MM.1S (cell line): ENCODE measurements at regions not wholly inside any gene's neighbourhood (a gene's known extent, or its start where the extent isn't known, plus 50 kb on each side); places are given as distances from the start of the nearest gene placed in this dataset.
A peak's percentile ranks its signal among the peaks of the same experiment; 100 is the strongest.

Source experiments
- DNase-seq: peaks from one replicate; pipeline ENCODE4 v3.0.0-alpha.2; 2015
- H2AFZ ChIP-seq: fragments of 300-600 bp; sonication (generic); 2 replicates; pipeline ENCODE4 v1.6.0; 2016; ENCODE audit warnings: antibody characterized with exemption, low read length
- H3F3A ChIP-seq: fragments of 300-600 bp; sonication (generic); 2 replicates; pipeline ENCODE4 v1.6.1; 2016; ENCODE audit warnings: mild to moderate bottlenecking, antibody characterized with exemption, low read length, moderate library complexity, mixed read lengths; ENCODE audit not compliant: insufficient read depth
- H3K27ac ChIP-seq: fragments of 300-600 bp; sonication (generic); 2 replicates; pipeline ENCODE4 v1.5.1; 2016; ENCODE audit warnings: mild to moderate bottlenecking, low read length
- H3K27me3 ChIP-seq: fragments of 300-600 bp; sonication (generic); replicated peaks from 2 replicates; pipeline ENCODE4 v1.6.0; 2016; ENCODE audit warnings: low read length; ENCODE audit not compliant: insufficient read depth
- H3K36me3 ChIP-seq: fragments of 300-600 bp; sonication (generic); replicated peaks from 2 replicates; pipeline ENCODE4 v1.6.1; 2016; ENCODE audit warnings: mild to moderate bottlenecking, low read length, mixed read lengths; ENCODE audit not compliant: insufficient read depth
- H3K4me1 ChIP-seq: fragments of 300-600 bp; sonication (generic); 2 replicates; pipeline ENCODE4 v1.6.1; 2016; ENCODE audit warnings: low read length, mixed read lengths
- H3K4me2 ChIP-seq: fragments of 300-600 bp; sonication (generic); 2 replicates; pipeline ENCODE4 v1.6.0; 2016; ENCODE audit warnings: low read depth, low read length
- H3K4me3 ChIP-seq: fragments of 300-600 bp; sonication (generic); 2 replicates; pipeline ENCODE4 v1.5.1; 2016; ENCODE audit warnings: low read length, mixed read lengths
- H3K79me2 ChIP-seq: fragments of 300-600 bp; sonication (generic); 2 replicates; pipeline ENCODE4 v1.6.1; 2016; ENCODE audit warnings: mixed run types, low read length, mixed read lengths
- H3K9ac ChIP-seq: fragments of 300-600 bp; sonication (generic); 2 replicates; pipeline ENCODE4 v1.6.1; 2016; ENCODE audit warnings: low read length, mixed read lengths
- H3K9me2 ChIP-seq: fragments of 300-600 bp; sonication (generic); replicated peaks from 2 replicates; pipeline ENCODE4 v1.6.1; 2016; ENCODE audit warnings: mild to moderate bottlenecking, low read length, mixed read lengths; ENCODE audit not compliant: insufficient read depth
- H3K9me3 ChIP-seq: fragments of 300-600 bp; sonication (generic); replicated peaks from 2 replicates; pipeline ENCODE4 v1.6.1; 2016; ENCODE audit warnings: mild to moderate bottlenecking, low read length, mixed read lengths; ENCODE audit not compliant: insufficient read depth
- H4K20me1 ChIP-seq: fragments of 300-600 bp; sonication (generic); 2 replicates; pipeline ENCODE4 v1.6.1; 2016; ENCODE audit warnings: mild to moderate bottlenecking, low read length, moderate library complexity, mixed read lengths; ENCODE audit not compliant: insufficient read depth
- EZH2 ChIP-seq: fragments of 300-600 bp; sonication (generic); optimal IDR thresholded peaks from 2 replicates; pipeline ENCODE3; 2017; ENCODE audit warnings: low read depth, mild to moderate bottlenecking, antibody characterized with exemption, low read length, mixed read lengths
- EZH2phosphoT487 ChIP-seq: fragments of 300-600 bp; sonication (generic); IDR thresholded peaks from 2 replicates; pipeline ENCODE4 v1.6.1; 2018; ENCODE audit warnings: antibody characterized with exemption, low read length
- TF ChIP-seq, protein P1 (sequence below): fragments of 300-600 bp; sonication (generic); IDR thresholded peaks from 2 replicates; pipeline ENCODE4 v1.5.1; 2016; ENCODE audit warnings: antibody characterized with exemption, low read length, mixed read lengths

- Histone ChIP-seq H3K79me2 (no peaks in the 10 kb centered on the region), H3K27ac (peak overlapping the region; percentile 99), H3K4me3 (peak overlapping the region; percentile 50; the same call in 1 of the 2 replicates), H3K4me2 (peak overlapping the region; percentile 92), H3K9me3 (no peaks in the 10 kb centered on the region), H3K4me1 (peaks cover 24% of the 10 kb centered on the region), H3K9ac (peak overlapping the region; percentile 58), H2AFZ (no peak overlapping the region), H3K36me3 (no peaks in the 10 kb centered on the region), H3K9me2 (no peaks in the 10 kb centered on the region), H4K20me1 (no peaks in the 10 kb centered on the region), H3K27me3 (no peaks in the 10 kb centered on the region), H3F3A (peaks cover 18% of the 10 kb centered on the region)
- DNase-seq = peak; percentile 77
- no peak for TF ChIP-seq EZH2
- TF ChIP-seq, protein P1, sequence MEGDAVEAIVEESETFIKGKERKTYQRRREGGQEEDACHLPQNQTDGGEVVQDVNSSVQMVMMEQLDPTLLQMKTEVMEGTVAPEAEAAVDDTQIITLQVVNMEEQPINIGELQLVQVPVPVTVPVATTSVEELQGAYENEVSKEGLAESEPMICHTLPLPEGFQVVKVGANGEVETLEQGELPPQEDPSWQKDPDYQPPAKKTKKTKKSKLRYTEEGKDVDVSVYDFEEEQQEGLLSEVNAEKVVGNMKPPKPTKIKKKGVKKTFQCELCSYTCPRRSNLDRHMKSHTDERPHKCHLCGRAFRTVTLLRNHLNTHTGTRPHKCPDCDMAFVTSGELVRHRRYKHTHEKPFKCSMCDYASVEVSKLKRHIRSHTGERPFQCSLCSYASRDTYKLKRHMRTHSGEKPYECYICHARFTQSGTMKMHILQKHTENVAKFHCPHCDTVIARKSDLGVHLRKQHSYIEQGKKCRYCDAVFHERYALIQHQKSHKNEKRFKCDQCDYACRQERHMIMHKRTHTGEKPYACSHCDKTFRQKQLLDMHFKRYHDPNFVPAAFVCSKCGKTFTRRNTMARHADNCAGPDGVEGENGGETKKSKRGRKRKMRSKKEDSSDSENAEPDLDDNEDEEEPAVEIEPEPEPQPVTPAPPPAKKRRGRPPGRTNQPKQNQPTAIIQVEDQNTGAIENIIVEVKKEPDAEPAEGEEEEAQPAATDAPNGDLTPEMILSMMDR = no peak
- no peak for TF ChIP-seq EZH2phosphoT487
These were observed 58.6 kb upstream of the SNX9 start for GRCh38 chr6:157764178-157765068.

- Histone ChIP-seq H3K9me2 (no peaks in the 10 kb centered on the region), H3K27ac (no peak overlapping the region), H3K4me2 (no peak overlapping the region), H3K36me3 (no peaks in the 10 kb centered on the region), H3K27me3 (no peaks in the 10 kb centered on the region), H3K9ac (no peak overlapping the region), H3K4me3 (no peak overlapping the region), H4K20me1 (no peaks in the 10 kb centered on the region), H3K4me1 (peaks cover 24% of the 10 kb centered on the region), H3F3A (peaks cover 18% of the 10 kb centered on the region), H2AFZ (no peak overlapping the region), H3K79me2 (no peaks in the 10 kb centered on the region), H3K9me3 (no peaks in the 10 kb centered on the region)
- DNase-seq = no peak
- TF ChIP-seq, protein P1 = no peak
- no peak for TF ChIP-seq EZH2
- no peak for TF ChIP-seq EZH2phosphoT487
These were observed 55.9 kb upstream of the SNX9 start for GRCh38 chr6:157766901-157767774.

- H3K27me3 ChIP-seq = no peaks in the 10 kb centered on the region
- no peaks in the 10 kb centered on the region for H3K36me3 ChIP-seq
- no peak overlapping the region for H3K4me2 ChIP-seq
- no peak for DNase-seq
- no peak overlapping the region for H3K27ac ChIP-seq
- H3K9me2 ChIP-seq = no peaks in the 10 kb centered on the region
- TF ChIP-seq EZH2 (no peak), EZH2phosphoT487 (no peak)
- TF ChIP-seq, protein P1 = no peak
- H3K4me3 ChIP-seq = no peak overlapping the region
- no peaks in the 10 kb centered on the region for H4K20me1 ChIP-seq
- H3K9ac ChIP-seq = no peak overlapping the region
- no peak overlapping the region for H2AFZ ChIP-seq
- H3K4me1 ChIP-seq = peaks cover 20% of the 10 kb centered on the region
- no peaks in the 10 kb centered on the region for H3K9me3 ChIP-seq
- no peaks in the 10 kb centered on the region for H3K79me2 ChIP-seq
- H3F3A ChIP-seq = peaks cover 18% of the 10 kb centered on the region
These were observed 55.3 kb upstream of the SNX9 start for GRCh38 chr6:157767775-157768156.
